ENCODE measurements at regions not wholly inside any gene's neighbourhood (a gene's known extent, or its start where the extent isn't known, plus 50 kb on each side); places are given as distances from the start of the nearest gene placed in this dataset.
A peak's percentile ranks its signal among the peaks of the same experiment; 100 is the strongest.

GRCh38 chr20:6533351-6533750, 234.1 kb upstream of the BMP2 start:
- no peak for DNase-seq (ENCODE audit: low read depth, low spot score)
- H3K4me3 Mint-ChIP-seq = no peak overlapping the region

GRCh38 chr20:6530779-6531315, 236.6 kb upstream of the BMP2 start:
- TF ChIP-seq CTCF (conservative IDR thresholded peaks at IDR 0.05) = no peak
- peaks cover 6% of the 10 kb centered on the region for H3K4me1 Mint-ChIP-seq
- H3K27me3 Mint-ChIP-seq (ENCODE audit: low read depth) = no peaks in the 10 kb centered on the region
- no peaks in the 10 kb centered on the region for H3K36me3 Mint-ChIP-seq (ENCODE audit: low read depth)
- no peak overlapping the region for H3K27ac Mint-ChIP-seq (ENCODE audit: unreplicated experiment)
- H3K9me3 Mint-ChIP-seq = peaks cover 3% of the 10 kb centered on the region
- no peak for DNase-seq (ENCODE audit: low read depth, low spot score)
- H3K4me3 Mint-ChIP-seq = no peak overlapping the region

More at GRCh38 chr20:6533351-6533750, 234.1 kb upstream of the BMP2 start:
- TF ChIP-seq CTCF (conservative IDR thresholded peaks at IDR 0.05) = no peak
- Mint-ChIP-seq H3K36me3 (ENCODE audit: low read depth) (no peaks in the 10 kb centered on the region), H3K9me3 (peaks cover 3% of the 10 kb centered on the region), H3K27ac (ENCODE audit: unreplicated experiment) (peak overlapping the region; percentile 11), H3K27me3 (ENCODE audit: low read depth) (no peaks in the 10 kb centered on the region), H3K4me1 (peaks cover 6% of the 10 kb centered on the region)

- no peak overlapping the region for H3K27ac Mint-ChIP-seq (ENCODE audit: unreplicated experiment)
- no peak for TF ChIP-seq CTCF (conservative IDR thresholded peaks at IDR 0.05)
- no peak overlapping the region for H3K4me3 Mint-ChIP-seq
- no peaks in the 10 kb centered on the region for H3K27me3 Mint-ChIP-seq (ENCODE audit: low read depth)
- no peak for DNase-seq (ENCODE audit: low read depth, low spot score)
- H3K9me3 Mint-ChIP-seq = peaks cover 3% of the 10 kb centered on the region
- H3K36me3 Mint-ChIP-seq (ENCODE audit: low read depth) = no peaks in the 10 kb centered on the region
- peaks cover 6% of the 10 kb centered on the region for H3K4me1 Mint-ChIP-seq
These were observed 237.2 kb upstream of the BMP2 start for GRCh38 chr20:6530254-6530653.

DNA sequence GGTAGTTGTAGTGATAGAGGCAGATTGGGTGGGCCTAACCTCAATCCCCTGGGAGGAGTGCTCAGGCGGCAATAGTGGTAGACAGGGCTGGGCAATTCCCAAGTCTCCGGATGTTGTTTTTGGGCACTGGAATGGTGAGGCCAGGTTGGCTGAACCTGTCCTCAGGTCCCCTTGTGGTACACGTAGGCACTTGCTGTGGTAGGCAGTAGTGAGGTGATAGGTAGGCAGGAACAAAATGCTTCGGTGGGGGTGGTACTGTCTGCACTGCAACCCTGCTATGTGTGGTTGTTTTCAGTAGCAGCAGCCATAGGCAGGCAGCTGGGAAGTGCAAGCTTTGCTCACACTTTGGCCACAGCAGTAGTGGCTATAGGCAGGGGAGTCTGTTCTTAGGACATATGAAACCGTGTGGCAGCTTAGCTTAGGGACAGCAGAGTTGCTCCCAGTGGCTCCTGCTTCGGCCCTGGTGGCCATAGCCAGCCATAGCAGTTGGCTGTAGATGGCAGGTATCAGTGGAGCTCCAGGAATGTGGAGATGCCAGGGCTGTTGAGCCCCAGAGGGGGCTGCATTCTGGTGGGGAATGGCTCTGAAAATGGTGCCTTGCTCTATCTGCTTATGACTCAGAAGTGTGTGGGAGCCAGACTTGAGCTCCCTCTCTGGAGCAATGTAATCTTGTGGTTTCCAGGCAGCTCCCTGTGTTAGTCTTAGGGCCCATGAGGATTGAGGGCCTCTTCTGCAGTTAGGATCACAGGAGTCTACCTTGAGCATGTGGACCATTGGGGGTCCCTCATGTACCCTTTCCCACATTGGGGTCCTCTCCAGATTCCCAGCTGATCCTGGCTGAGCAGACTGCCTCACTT, 241.8 kb upstream of the BMP2 start:
- Mint-ChIP-seq H3K4me3 (no peak overlapping the region), H3K36me3 (ENCODE audit: low read depth) (peaks cover 2% of the 10 kb centered on the region), H3K27me3 (ENCODE audit: low read depth) (no peaks in the 10 kb centered on the region), H3K27ac (ENCODE audit: unreplicated experiment) (no peak overlapping the region), H3K4me1 (no peaks in the 10 kb centered on the region), H3K9me3 (peaks cover 7% of the 10 kb centered on the region)
- peak; percentile 20 for TF ChIP-seq CTCF (conservative IDR thresholded peaks at IDR 0.05)
- DNase-seq (ENCODE audit: low read depth, low spot score) = no peak

GRCh38 chr20:6524305-6524704, 243.2 kb upstream of the BMP2 start:
- Mint-ChIP-seq H3K27ac (ENCODE audit: unreplicated experiment) (no peak overlapping the region), H3K4me3 (no peak overlapping the region), H3K36me3 (ENCODE audit: low read depth) (peaks cover 2% of the 10 kb centered on the region), H3K27me3 (ENCODE audit: low read depth) (no peaks in the 10 kb centered on the region), H3K4me1 (no peaks in the 10 kb centered on the region), H3K9me3 (peaks cover 7% of the 10 kb centered on the region)
- no peak for TF ChIP-seq CTCF (conservative IDR thresholded peaks at IDR 0.05)
- DNase-seq (ENCODE audit: low read depth, low spot score) = no peak
